Mesothelial cell of epicardium (in vitro differentiated cells): ENCODE measurements at regions not wholly inside any gene's neighbourhood (a gene's known extent, or its start where the extent isn't known, plus 50 kb on each side); places are given as distances from the start of the nearest gene placed in this dataset.

Experiments
- DNase-seq, 2 experiments: peaks; one replicate each; pipeline ENCODE4 v3.0.0; 2021; ENCODE audit warnings: low spot score in 2 of 2; ENCODE audit not compliant: unreplicated experiment in 2 of 2
- H3K27ac Mint-ChIP-seq: 2 replicates; pipeline ENCODE4 v1.8.0; 2021; ENCODE audit warnings: mixed read lengths
- H3K27me3 Mint-ChIP-seq: 2 replicates; pipeline ENCODE4 v1.8.0; 2021; ENCODE audit warnings: low read depth, mixed read lengths
- H3K36me3 Mint-ChIP-seq: 2 replicates; pipeline ENCODE4 v1.8.0; 2021; ENCODE audit warnings: mixed read lengths
- H3K4me1 Mint-ChIP-seq: 2 replicates; pipeline ENCODE4 v1.8.0; 2021; ENCODE audit warnings: mixed read lengths
- H3K4me3 Mint-ChIP-seq: 2 replicates; pipeline ENCODE4 v1.8.0; 2021; ENCODE audit warnings: mild to moderate bottlenecking, moderate library complexity, mixed read lengths
- H3K9me3 Mint-ChIP-seq: 2 replicates; pipeline ENCODE4 v1.8.0; 2021; ENCODE audit warnings: mixed read lengths
- CTCF ChIP-seq: fragments of 200-600 bp; sonication (generic); IDR thresholded peaks from one replicate; pipeline ENCODE4 v1.5.0; 2021; ENCODE audit warnings: antibody characterized with exemption; ENCODE audit not compliant: unreplicated experiment

- Mint-ChIP-seq H3K36me3 (no peaks in the 10 kb centered on the region), H3K9me3 (no peaks in the 10 kb centered on the region), H3K4me1 (no peaks in the 10 kb centered on the region), H3K27me3 (peaks cover 9% of the 10 kb centered on the region), H3K4me3 (no peak overlapping the region), H3K27ac (no peak overlapping the region)
- TF ChIP-seq CTCF = no peak
- DNase-seq = no peak
These were observed 556.4 kb downstream of the SLC6A15 start for GRCh38 chr12:84356224-84356623.

GRCh38 chr12:84355561-84355960 lies 557.0 kb downstream of the SLC6A15 start:
- no peak for DNase-seq
- H3K27me3 Mint-ChIP-seq = peaks cover 8% of the 10 kb centered on the region
- TF ChIP-seq CTCF = no peak
- H3K27ac Mint-ChIP-seq = no peak overlapping the region
- no peaks in the 10 kb centered on the region for H3K4me1 Mint-ChIP-seq
- no peaks in the 10 kb centered on the region for H3K36me3 Mint-ChIP-seq
- H3K9me3 Mint-ChIP-seq = no peaks in the 10 kb centered on the region
- no peak overlapping the region for H3K4me3 Mint-ChIP-seq

- H3K27ac Mint-ChIP-seq = no peak overlapping the region
- H3K4me1 Mint-ChIP-seq = no peaks in the 10 kb centered on the region
- peaks cover 39% of the 10 kb centered on the region for H3K9me3 Mint-ChIP-seq
- no peak for DNase-seq
- H3K36me3 Mint-ChIP-seq = peaks cover 13% of the 10 kb centered on the region
- TF ChIP-seq CTCF = no peak
- no peak overlapping the region for H3K4me3 Mint-ChIP-seq
- H3K27me3 Mint-ChIP-seq = peaks cover 2% of the 10 kb centered on the region
These were observed 564.0 kb downstream of the SLC6A15 start for GRCh38 chr12:84348582-84348981.

- no peak for DNase-seq
- Mint-ChIP-seq H3K36me3 (peaks cover 13% of the 10 kb centered on the region), H3K4me1 (peaks cover 10% of the 10 kb centered on the region), H3K27ac (no peak overlapping the region), H3K4me3 (no peak overlapping the region), H3K27me3 (peaks cover 2% of the 10 kb centered on the region), H3K9me3 (peaks cover 28% of the 10 kb centered on the region)
- no peak for TF ChIP-seq CTCF
These were observed 571.0 kb downstream of the SLC6A15 start for GRCh38 chr12:84341467-84342193.

GRCh38 chr12:84336231-84336630 lies 576.4 kb downstream of the SLC6A15 start:
- Mint-ChIP-seq H3K4me1 (peaks cover 16% of the 10 kb centered on the region), H3K4me3 (no peak overlapping the region), H3K27ac (no peak overlapping the region), H3K9me3 (peaks cover 26% of the 10 kb centered on the region), H3K36me3 (no peaks in the 10 kb centered on the region), H3K27me3 (peaks cover 2% of the 10 kb centered on the region)
- DNase-seq = no peak
- no peak for TF ChIP-seq CTCF
